ENCODE measurements at regions not wholly inside any gene's neighbourhood (a gene's known extent, or its start where the extent isn't known, plus 50 kb on each side); places are given as distances from the start of the nearest gene placed in this dataset.

GRCh38 chr13:82221621-82222020, 1660.7 kb downstream of the SLITRK1 start (continued):
- no peak for TF ChIP-seq ZNF221 (tag by site-specific recombination; IDR thresholded peaks at IDR 0.05; ENCODE audit: borderline replicate concordance)
- no peak for TF ChIP-seq RBAK (tag by site-specific recombination; IDR thresholded peaks at IDR 0.05)
- no peak for TF ChIP-seq ZNF449 (tag by site-specific recombination; IDR thresholded peaks at IDR 0.05)
- no peak for TF ChIP-seq INSM2 (tag by site-specific recombination; IDR thresholded peaks at IDR 0.05)
- no peak for TF ChIP-seq ZFP3 (tag by site-specific recombination; IDR thresholded peaks at IDR 0.05; ENCODE audit: low read depth)
- TF ChIP-seq PATZ1 (tag by site-specific recombination; IDR thresholded peaks at IDR 0.05) = no peak
- no peak for TF ChIP-seq ZNF510 (tag by site-specific recombination; IDR thresholded peaks at IDR 0.05; ENCODE audit: insufficient replicate concordance)
- no peak for TF ChIP-seq ZNF544 (tag by site-specific recombination; IDR thresholded peaks at IDR 0.05)

GRCh38 chr13:82220641-82221040, 1661.6 kb downstream of the SLITRK1 start:
- CTCF ChIA-PET = no interaction called here
- Histone ChIP-seq H3K4me1 (ENCODE audit: control insufficient read depth, insufficient read depth, low read length) (no peaks in the 10 kb centered on the region), H3K36me3 (ENCODE audit: control insufficient read depth in 2 of 2, insufficient read depth in 1 of 2, low read length in 2 of 2) (no peaks in the 10 kb centered on the region), H3K9me3 (ENCODE audit: control insufficient read depth, insufficient read depth, low read depth, low read length) (no peaks in the 10 kb centered on the region), H3K4me3 (ENCODE audit: low read depth, low read length) (no peak overlapping the region), H3K27ac (ENCODE audit: extremely low read depth, low read depth, low read length) (no peak overlapping the region)
- TF ChIP-seq ZNF223 (tag by site-specific recombination; IDR thresholded peaks at IDR 0.05) = no peak
- POLR2A ChIA-PET = no interaction called here

- Histone ChIP-seq H3K4me3 (ENCODE audit: low read depth, low read length) (no peak overlapping the region), H3K9me3 (ENCODE audit: control insufficient read depth, insufficient read depth, low read depth, low read length) (no peaks in the 10 kb centered on the region), H3K4me1 (ENCODE audit: control insufficient read depth, insufficient read depth, low read length) (no peaks in the 10 kb centered on the region), H3K36me3 (ENCODE audit: control insufficient read depth in 2 of 2, insufficient read depth in 1 of 2, low read length in 2 of 2) (no peaks in the 10 kb centered on the region), H3K27ac (ENCODE audit: extremely low read depth, low read depth, low read length) (no peak overlapping the region)
- ChIA-PET POLR2A (no interaction called here), CTCF (no interaction called here)
- TF ChIP-seq ZFHX2 (tag by site-specific recombination; conservative IDR thresholded peaks at IDR 0.05) (no peak), GFI1B (tag by site-specific recombination; IDR thresholded peaks at IDR 0.05) (no peak), ZNF423 (tag by site-specific recombination; IDR thresholded peaks at IDR 0.05) (no peak), HOXC10 (CRISPR knock-in tag; IDR thresholded peaks at IDR 0.05) (no peak), HOXA7 (CRISPR knock-in tag; IDR thresholded peaks at IDR 0.05; ENCODE audit: borderline replicate concordance) (no peak), ZBTB1 (tag by site-specific recombination; IDR thresholded peaks at IDR 0.05) (no peak), IKZF3 (tag by site-specific recombination; IDR thresholded peaks at IDR 0.05) (no peak), OVOL3 (tag by site-specific recombination; IDR thresholded peaks at IDR 0.05) (no peak)
Measured at GRCh38 chr13:82216165-82216564, 1666.1 kb downstream of the SLITRK1 start.

- no peak overlapping the region for H3K27ac ChIP-seq (ENCODE audit: extremely low read depth, low read depth, low read length)
- POLR2A ChIA-PET = no interaction called here
- TF ChIP-seq ZNF221 (tag by site-specific recombination; IDR thresholded peaks at IDR 0.05; ENCODE audit: borderline replicate concordance) = no peak
- TF ChIP-seq ZNF335 (tag by site-specific recombination; conservative IDR thresholded peaks at IDR 0.05) = no peak
- TF ChIP-seq PRDM10 (tag by site-specific recombination; IDR thresholded peaks at IDR 0.05) = no peak
- TF ChIP-seq ZNF138 (tag by site-specific recombination; IDR thresholded peaks at IDR 0.05; ENCODE audit: borderline replicate concordance) = no peak
- peak; percentile 100 for TF ChIP-seq TRIM28 (IDR thresholded peaks at IDR 0.05; ENCODE audit: borderline replicate concordance, low read length)
- peak; percentile 85 for TF ChIP-seq ZNF791 (tag by site-specific recombination; IDR thresholded peaks at IDR 0.05)
- peak; percentile 95 for TF ChIP-seq SETDB1 (IDR thresholded peaks at IDR 0.05; ENCODE audit: insufficient read length, low read length)
- no peak for TF ChIP-seq ZNF423 (tag by site-specific recombination; IDR thresholded peaks at IDR 0.05)
Measured at GRCh38 chr13:82214341-82214740, 1667.9 kb downstream of the SLITRK1 start.

More at GRCh38 chr13:82214341-82214740, 1667.9 kb downstream of the SLITRK1 start:
- no peaks in the 10 kb centered on the region for H3K36me3 ChIP-seq (ENCODE audit: control insufficient read depth in 2 of 2, insufficient read depth in 1 of 2, low read length in 2 of 2)
- H3K4me1 ChIP-seq (ENCODE audit: control insufficient read depth, insufficient read depth, low read length) = no peaks in the 10 kb centered on the region
- H3K9me3 ChIP-seq (ENCODE audit: control insufficient read depth, insufficient read depth, low read depth, low read length) = no peaks in the 10 kb centered on the region
- H3K4me3 ChIP-seq (ENCODE audit: low read depth, low read length) = no peak overlapping the region
- CTCF ChIA-PET = interaction anchor here (0.6 kb wide), 1 partner anchor 32 kb away, joined by 3 read pairs; no protein-coding TSS in a partner anchor
